ENCODE measurements at regions not wholly inside any gene's neighbourhood (a gene's known extent, or its start where the extent isn't known, plus 50 kb on each side); places are given as distances from the start of the nearest gene placed in this dataset.
A peak's percentile ranks its signal among the peaks of the same experiment; 100 is the strongest.
"Not testable (repeated sequence)": the region's sequence is repeated elsewhere in the genome, so short reads cannot be mapped to it uniquely, and the experiment has no call there.

DNA sequence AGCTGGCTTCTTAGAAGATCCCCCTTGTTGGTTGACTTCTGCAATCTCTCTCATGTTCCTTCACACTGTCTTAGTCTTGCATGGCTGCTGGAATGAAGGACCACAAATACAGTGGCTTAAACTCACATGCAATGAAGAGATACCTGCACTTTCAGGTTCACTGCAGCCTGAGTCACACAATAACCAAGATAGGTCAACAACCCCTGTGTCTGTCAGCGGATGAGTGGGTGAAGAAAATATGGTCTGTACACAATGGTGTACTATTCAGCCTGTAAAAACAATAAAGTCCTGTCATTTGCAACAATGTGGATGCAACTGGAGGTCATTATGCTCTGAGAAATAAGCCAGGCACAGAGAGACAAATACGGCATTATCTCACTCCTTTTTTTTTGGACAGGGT, 373.8 kb upstream of the AMELY start:
- no peaks in the 10 kb centered on the region for H3K9me3 ChIP-seq (replicated peaks)
- no peaks in the 10 kb centered on the region for H3K36me3 ChIP-seq
- no peak overlapping the region for H3K27ac ChIP-seq
- no peak for DNase-seq
- no peaks in the 10 kb centered on the region for H3K4me1 ChIP-seq
- no peaks in the 10 kb centered on the region for H3K27me3 ChIP-seq
- H3K4me3 ChIP-seq, result no peak overlapping the region

DNA sequence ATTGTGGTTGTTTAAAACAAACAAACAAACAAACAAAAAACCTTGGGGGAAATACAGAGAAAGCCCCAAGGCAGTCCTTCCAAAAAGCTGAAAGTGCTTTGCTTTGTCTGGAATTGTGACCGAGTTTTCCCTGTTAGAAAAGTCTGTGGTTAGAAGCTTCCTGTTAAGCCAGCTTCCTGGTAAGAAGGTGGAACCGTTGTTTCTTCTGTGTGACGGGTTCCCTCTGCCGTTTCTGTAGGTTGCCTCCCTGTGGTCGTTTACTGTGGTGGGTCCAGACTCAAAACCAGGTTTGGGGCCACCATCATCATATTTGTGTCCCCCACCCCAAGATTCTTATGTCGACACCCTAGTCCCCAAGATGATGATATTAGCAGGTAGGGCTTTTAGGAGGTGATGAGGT, 371.4 kb upstream of the AMELY start:
- DNase-seq, result no peak
- Histone ChIP-seq H3K36me3 (no peaks in the 10 kb centered on the region), H3K9me3 (replicated peaks) (no peaks in the 10 kb centered on the region), H3K4me3 (no peak overlapping the region), H3K4me1 (no peaks in the 10 kb centered on the region), H3K27me3 (no peaks in the 10 kb centered on the region), H3K27ac (no peak overlapping the region)

DNA sequence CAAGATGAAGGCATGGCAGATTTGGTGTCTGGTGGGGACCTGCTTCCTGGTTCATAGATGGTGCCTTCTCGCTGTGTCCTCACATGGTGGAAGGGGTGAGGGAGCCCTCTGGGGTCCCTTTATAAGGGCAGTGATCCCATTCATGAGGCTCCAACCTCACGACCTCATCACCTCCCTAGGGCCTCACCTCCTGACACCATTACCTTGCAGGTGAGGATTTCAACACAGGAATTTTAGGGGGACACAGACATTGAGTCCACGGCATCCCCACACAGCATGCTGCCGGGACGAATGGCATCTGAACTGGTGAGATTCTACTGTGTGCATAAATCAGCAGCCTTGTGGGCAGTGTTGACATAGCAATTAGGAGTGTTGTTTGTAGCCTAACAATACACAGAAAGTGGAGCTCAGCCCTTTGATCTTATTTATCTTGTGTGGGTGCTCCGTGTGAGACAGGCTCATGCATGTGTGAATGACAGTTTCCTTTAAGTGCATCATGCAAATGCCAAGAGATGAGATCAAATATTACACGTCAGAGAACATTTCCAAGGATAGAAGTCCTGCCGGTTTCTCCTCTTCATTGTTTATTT, 368.7 kb upstream of the AMELY start:
- not testable (repeated sequence) for H3K9me3 ChIP-seq (replicated peaks); H3K4me3 ChIP-seq; H3K27ac ChIP-seq; H3K27me3 ChIP-seq; H3K36me3 ChIP-seq; DNase-seq; H3K4me1 ChIP-seq

DNA sequence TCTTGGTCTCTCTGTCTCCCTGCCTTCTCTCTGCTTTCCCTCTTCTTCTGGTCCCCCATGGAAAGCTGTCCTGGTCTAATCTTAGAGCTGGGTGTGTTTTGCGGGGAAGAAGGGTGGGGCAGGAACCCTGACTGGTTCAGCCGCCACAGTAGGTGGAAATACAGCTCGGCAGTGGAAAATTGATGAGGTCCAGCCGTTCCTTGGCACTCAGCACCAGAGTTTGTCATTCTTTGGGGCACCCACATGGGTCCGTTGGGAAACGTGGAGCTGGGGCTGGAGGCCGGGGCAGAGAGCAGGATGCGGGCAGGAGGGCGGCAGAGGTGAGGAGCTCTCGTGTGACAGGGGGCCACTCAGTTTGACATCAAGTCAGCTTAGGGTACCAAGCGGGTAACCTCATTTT, 364.2 kb upstream of the AMELY start:
- H3K4me1 ChIP-seq, result no peaks in the 10 kb centered on the region
- H3K27me3 ChIP-seq, result no peaks in the 10 kb centered on the region
- DNase-seq, result no peak
- H3K36me3 ChIP-seq, result no peaks in the 10 kb centered on the region
- H3K27ac ChIP-seq, result no peak overlapping the region
- H3K9me3 ChIP-seq (replicated peaks), result no peaks in the 10 kb centered on the region
- peak overlapping the region; percentile 63 for H3K4me3 ChIP-seq

DNA sequence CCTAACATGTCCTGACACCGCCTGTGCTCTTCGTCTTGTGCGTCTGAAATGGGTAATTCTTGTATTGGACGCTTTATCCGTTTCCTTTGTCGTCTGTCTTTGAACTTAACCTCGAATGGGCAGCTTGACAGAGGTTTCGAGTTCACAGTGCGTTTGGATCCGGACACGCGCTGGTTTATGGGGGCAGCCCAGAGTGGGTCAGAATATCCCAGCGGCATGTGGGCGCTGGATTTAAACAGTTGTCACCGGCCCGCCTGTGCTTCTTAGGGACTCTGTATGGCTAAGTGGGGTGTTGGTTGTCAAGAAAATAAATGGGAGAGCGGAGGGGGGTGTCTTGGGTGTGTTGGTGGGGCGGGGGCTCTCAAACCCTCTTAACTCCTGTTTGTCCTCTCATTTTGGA, 363.5 kb upstream of the AMELY start:
- DNase-seq, result no peak
- Histone ChIP-seq H3K4me3 (peak overlapping the region; percentile 63), H3K27ac (no peak overlapping the region), H3K36me3 (no peaks in the 10 kb centered on the region), H3K4me1 (no peaks in the 10 kb centered on the region), H3K27me3 (no peaks in the 10 kb centered on the region), H3K9me3 (replicated peaks) (no peaks in the 10 kb centered on the region)

DNA sequence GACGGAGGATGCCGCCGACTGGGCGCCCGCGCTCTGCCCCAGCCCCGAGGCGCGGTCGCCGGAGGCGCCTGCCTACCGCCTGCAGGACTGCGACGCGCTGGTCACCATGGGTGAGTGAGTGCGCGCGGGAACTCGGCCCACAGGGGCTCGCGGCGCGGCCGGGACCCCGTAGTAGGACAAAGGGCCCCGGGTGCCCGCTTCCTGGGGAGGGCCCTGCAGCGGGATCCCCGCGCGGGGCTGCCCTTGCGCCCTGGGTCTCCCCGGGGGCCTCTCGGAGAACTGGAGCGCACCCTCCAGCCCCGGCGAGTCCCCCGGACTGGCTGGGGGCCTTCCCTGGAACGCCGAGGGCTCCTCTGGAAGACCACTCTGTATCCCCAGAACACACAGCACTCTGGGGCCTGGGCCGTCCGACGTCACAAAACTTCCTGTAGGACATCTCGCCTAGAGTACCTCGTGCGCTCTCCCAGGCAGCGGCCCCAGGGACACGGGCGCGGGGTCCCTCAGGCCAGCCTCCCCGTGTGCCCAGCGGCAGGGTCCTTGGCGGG, 362.9 kb upstream of the AMELY start:
- Histone ChIP-seq H3K27me3 (no peaks in the 10 kb centered on the region), H3K9me3 (replicated peaks) (no peaks in the 10 kb centered on the region), H3K4me3 (peak overlapping the region; percentile 63), H3K36me3 (no peaks in the 10 kb centered on the region), H3K4me1 (no peaks in the 10 kb centered on the region), H3K27ac (peak overlapping the region; percentile 58; the same call in 1 of the 2 replicates)
- peak; percentile 6 to 17 for DNase-seq

DNA sequence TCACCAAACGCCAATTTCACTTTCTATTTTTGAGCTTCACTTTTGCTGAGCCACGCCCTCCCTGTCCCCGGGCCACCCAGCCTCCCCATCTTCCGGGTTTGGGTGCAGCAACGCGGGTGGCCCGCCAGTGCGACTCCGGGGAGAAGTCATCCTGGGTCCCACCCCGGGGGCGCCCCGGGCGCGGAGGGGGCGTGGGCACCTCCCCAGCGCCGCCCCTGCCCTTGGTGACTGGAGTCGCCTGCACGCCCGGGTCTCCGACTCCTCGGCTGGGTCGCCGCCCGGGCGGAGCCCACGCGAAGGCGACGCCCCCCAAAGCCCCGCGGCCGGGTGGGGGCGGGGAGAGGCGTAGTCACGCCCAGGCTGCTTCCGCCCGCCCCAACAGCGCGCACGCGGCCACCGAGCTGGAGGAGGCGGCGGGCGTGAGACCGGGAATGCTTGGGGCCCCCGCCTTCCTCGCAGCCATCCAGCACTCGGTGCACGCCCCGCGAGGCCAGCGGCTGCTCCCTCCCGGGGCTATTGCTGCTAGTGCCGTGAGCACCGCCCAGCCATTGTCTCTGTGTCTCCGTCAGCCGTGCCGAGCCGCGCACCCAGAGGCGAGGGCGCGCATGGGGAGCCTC, 362.1 kb upstream of the AMELY start:
- H3K27ac ChIP-seq, result peak overlapping the region; percentile 58; the same call in 1 of the 2 replicates
- H3K36me3 ChIP-seq, result no peaks in the 10 kb centered on the region
- peak overlapping the region; percentile 63 for H3K4me3 ChIP-seq
- DNase-seq, result peak; percentile 63
- no peaks in the 10 kb centered on the region for H3K9me3 ChIP-seq (replicated peaks)
- H3K27me3 ChIP-seq, result no peaks in the 10 kb centered on the region
- H3K4me1 ChIP-seq, result no peaks in the 10 kb centered on the region

DNA sequence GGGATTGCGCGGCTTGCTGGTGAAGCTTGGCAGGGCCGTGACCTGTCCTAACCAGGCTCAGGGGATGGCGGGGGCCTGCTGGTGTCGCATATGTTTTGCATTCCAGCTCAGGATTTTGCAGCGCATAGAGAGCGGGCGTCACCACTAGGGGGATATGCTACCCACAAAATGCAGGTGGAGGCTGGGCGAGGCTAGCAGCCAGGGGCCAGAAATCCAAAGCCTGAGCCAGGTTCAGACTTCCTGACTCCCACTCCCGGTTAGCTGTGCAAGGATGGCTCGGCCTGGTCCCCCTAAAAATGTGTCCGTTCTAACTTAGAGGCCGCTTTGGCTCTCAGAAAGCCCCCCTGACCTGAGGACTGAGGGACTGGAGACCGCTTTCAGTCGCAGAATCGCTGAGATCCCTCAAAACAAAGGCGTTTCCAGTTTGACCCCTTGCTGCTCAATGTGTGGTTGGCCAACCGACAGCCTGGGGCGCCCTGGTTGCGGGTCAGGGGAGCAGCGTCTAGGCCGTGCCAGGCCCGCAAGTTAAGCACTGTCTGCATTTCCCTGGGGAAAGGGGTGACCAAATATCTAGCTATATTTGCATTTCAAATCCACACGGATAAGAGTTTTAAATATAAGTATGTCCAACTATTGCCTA, 361.1 kb upstream of the AMELY start:
- peak; percentile 40 to 57 for DNase-seq
- Histone ChIP-seq H3K4me3 (peak overlapping the region; percentile 63), H3K9me3 (replicated peaks) (no peaks in the 10 kb centered on the region), H3K4me1 (no peaks in the 10 kb centered on the region), H3K27ac (no peak overlapping the region; the same call in 1 of the 2 replicates), H3K27me3 (no peaks in the 10 kb centered on the region), H3K36me3 (no peaks in the 10 kb centered on the region)

DNA sequence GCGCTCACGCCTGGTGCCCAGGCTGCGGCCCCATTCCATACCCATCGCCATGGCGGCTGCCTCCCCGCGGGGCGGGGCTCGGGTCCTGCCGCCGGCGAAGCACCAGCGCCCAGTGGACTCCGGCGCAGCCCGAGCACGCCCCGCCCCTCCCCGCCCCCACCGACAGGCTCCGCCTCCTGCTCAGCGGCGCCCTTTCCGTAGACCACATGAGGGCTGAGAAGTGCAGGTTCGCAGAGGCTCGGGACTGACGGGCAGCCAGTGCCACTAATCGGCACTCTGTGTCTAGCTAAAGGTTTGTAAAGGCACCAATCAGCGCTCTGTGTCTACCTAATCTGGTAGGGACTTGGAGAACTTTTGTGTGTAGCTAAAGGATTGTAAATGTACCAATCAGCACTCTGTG, 352.2 kb upstream of the AMELY start:
- H3K4me3 ChIP-seq, result no peak overlapping the region

DNA sequence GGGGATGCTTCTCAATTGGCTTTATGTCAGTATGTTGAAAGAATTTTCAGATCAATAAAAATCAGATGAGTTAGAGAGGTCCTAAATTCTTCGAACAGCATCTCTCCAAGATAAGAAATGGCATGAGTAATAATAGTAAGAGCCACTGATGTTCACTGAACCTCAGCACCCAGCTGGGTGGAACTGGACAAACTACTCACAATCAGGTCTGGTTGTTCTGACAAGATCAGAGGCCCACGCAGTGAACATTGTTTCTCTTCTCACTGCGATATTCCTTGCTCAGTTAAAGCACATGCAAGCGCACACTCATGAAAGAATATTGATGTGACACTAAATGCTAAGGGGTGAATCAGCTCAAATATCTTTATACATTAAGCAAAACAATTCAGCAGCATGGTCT, 351.0 kb upstream of the AMELY start:
- H3K4me3 ChIP-seq, result no peak overlapping the region
- H3K4me1 ChIP-seq, result no peaks in the 10 kb centered on the region
- no peak for DNase-seq
- no peaks in the 10 kb centered on the region for H3K27me3 ChIP-seq
- H3K9me3 ChIP-seq (replicated peaks), result no peaks in the 10 kb centered on the region
- no peak overlapping the region for H3K27ac ChIP-seq
- H3K36me3 ChIP-seq, result no peaks in the 10 kb centered on the region

More for the DNA sequence above, 352.2 kb upstream of the AMELY start:
- no peaks in the 10 kb centered on the region for H3K4me1 ChIP-seq
- no peak overlapping the region for H3K27ac ChIP-seq
- no peak for DNase-seq
- H3K36me3 ChIP-seq, result no peaks in the 10 kb centered on the region
- H3K27me3 ChIP-seq, result no peaks in the 10 kb centered on the region
- H3K9me3 ChIP-seq (replicated peaks), result no peaks in the 10 kb centered on the region

DNA sequence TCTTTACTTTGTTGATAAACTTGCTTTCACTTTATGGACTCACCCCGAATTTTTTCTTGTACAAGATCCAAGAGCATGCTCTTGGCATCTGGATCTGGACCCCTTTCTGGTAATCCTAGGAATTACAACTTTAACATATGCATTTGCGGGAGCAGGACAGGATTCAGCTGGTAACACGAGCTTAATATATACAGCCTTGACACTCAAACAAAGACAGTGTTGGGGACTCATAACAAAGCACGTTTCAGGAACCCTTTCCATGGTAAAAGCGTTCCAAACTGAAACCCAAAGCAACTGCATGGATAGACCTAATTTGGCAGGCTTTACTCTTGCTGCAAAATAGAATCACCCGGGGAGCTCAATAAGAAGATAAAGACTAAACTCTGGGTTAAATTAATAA, 349.7 kb upstream of the AMELY start:
- H3K4me3 ChIP-seq, result no peak overlapping the region
- no peaks in the 10 kb centered on the region for H3K4me1 ChIP-seq
- no peak overlapping the region for H3K27ac ChIP-seq
- no peaks in the 10 kb centered on the region for H3K27me3 ChIP-seq
- no peaks in the 10 kb centered on the region for H3K9me3 ChIP-seq (replicated peaks)
- no peak for DNase-seq
- H3K36me3 ChIP-seq, result no peaks in the 10 kb centered on the region

DNA sequence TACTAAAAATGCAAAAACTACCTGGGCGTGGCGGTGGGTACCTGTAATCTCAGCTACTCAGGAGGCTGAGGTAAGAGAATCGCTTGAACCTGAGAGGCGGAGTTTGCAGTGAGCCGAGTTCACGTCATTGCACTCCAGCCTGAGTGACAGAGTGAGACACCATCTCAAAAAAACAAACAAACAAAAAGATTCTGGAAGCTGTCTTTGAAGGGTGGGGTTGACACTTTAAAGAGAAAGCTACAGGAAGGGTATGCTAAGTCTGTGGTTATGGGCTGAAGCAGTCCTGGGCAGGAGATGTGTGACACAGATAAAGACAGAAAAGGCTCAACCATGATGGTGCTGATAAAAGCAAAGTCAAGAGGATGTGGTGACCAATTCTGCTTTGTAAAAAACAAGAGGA, 328.5 kb upstream of the AMELY start:
- Histone ChIP-seq H3K36me3 (no peaks in the 10 kb centered on the region), H3K27me3 (no peaks in the 10 kb centered on the region), H3K4me3 (no peak overlapping the region), H3K27ac (no peak overlapping the region), H3K4me1 (no peaks in the 10 kb centered on the region), H3K9me3 (replicated peaks) (no peaks in the 10 kb centered on the region)
- DNase-seq, result no peak

DNA sequence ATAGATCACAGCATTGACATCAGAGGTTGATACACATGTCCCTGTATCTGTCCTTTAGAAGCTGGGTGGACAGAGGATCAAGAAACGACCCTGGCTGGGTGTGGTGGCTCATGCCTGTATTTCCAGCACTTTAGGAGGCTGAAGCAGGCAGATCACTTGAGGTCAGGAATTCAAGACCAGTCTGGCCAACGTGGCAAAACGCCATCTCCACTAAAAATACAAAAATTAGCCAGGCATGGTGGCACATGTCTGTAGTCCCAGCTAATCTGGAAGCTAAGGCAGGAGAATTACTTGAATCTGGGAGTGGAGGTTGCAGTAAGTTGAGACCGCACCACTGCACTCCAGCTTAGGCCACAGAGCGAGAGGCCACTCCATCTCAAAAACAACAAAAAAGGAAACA, 300.4 kb upstream of the AMELY start:
- Histone ChIP-seq H3K27me3 (no peaks in the 10 kb centered on the region), H3K27ac (no peak overlapping the region), H3K36me3 (no peaks in the 10 kb centered on the region), H3K4me1 (no peaks in the 10 kb centered on the region), H3K9me3 (replicated peaks) (no peaks in the 10 kb centered on the region), H3K4me3 (no peak overlapping the region)
- DNase-seq, result no peak

DNA sequence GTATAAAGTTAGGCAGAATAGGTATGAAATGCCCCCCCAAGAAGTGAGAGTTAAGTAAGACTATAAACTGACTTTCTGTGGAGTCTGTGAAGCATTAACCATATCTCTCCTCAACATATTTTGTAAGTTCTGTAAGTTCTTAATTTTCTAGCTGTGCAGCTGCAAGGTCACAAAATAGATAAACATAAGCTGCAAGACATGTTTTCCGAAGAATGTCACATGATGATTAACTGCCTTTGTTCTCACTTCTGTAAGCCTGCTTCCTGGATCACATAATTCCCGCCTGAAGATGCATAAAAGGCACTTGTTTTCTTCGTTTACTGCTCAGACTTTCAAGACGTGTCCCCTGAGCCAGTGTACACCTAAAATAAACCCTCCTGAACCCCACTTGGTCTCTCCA, 292.9 kb upstream of the AMELY start:
- Histone ChIP-seq H3K4me3 (no peak overlapping the region), H3K27ac (no peak overlapping the region), H3K9me3 (replicated peaks) (no peaks in the 10 kb centered on the region), H3K4me1 (no peaks in the 10 kb centered on the region), H3K36me3 (no peaks in the 10 kb centered on the region), H3K27me3 (no peaks in the 10 kb centered on the region)
- no peak for DNase-seq

DNA sequence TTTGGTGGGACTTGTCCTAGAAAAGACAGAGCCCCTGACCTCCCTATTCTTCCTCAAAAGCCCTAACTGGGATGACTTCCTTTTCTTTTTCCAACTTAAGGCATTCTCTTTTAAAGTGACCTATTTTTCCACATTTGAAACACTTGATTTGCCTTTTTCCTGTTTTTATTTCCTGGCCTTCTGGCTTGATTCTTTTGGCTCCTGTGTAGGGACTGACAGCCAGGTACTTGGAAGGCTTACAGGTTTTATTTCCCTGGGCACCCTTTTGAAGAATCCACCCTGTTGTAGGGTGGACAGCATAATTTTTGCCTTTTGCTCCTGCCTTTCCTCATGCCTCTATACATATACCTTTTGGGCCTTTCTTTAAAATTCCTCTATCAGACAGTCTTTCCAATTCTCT, 271.0 kb upstream of the AMELY start:
- Histone ChIP-seq H3K4me1 (no peaks in the 10 kb centered on the region), H3K36me3 (no peaks in the 10 kb centered on the region), H3K27me3 (no peaks in the 10 kb centered on the region), H3K9me3 (replicated peaks) (no peaks in the 10 kb centered on the region), H3K27ac (no peak overlapping the region), H3K4me3 (no peak overlapping the region)
- DNase-seq, result no peak
